NCI-H146 (cell line): ENCODE measurements at regions not wholly inside any gene's neighbourhood (a gene's known extent, or its start where the extent isn't known, plus 50 kb on each side); places are given as distances from the start of the nearest gene placed in this dataset.
"Not testable (repeated sequence)": the region's sequence is repeated elsewhere in the genome, so short reads cannot be mapped to it uniquely, and the experiment has no call there.

Experiments used
- DNase-seq: peaks from one replicate; lab custom pipeline; 2025; lab: John Stamatoyannopoulos, UW

- DNase-seq, result no peak
These were observed 161.3 kb downstream of the YIPF5 start for GRCh38 chr5:144009116-144009515.

GRCh38 chr5:144011388-144011787 lies 159.1 kb downstream of the YIPF5 start:
- no peak for DNase-seq

DNA sequence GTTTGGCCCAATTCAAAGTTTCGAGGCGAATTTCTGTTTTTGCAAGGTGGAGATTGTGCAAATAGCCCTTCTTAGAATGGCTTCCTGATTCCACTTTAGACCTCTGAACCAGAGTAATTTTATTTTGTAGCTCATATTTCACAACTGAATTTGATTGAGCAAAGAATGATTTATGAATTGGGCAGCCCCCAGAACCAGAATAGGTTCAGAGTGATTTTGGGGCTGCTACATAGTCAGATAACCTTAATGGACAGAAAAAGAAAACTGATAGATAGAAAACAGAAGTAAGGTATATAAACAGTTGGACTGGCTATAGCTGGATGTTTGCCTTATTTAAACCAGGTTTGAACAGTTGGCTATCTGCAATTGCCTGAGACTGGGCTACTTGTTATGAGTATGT lies 156.6 kb downstream of the YIPF5 start:
- no peak for DNase-seq

GRCh38 chr5:144015961-144016360 lies 154.5 kb downstream of the YIPF5 start:
- no peak for DNase-seq

- no peak for DNase-seq
These were observed 153.3 kb downstream of the YIPF5 start for GRCh38 chr5:144017119-144017518.

- no peak for DNase-seq
These were observed 152.8 kb downstream of the YIPF5 start for GRCh38 chr5:144017631-144018030.

GRCh38 chr5:144024090-144024489 lies 146.4 kb downstream of the YIPF5 start:
- no peak for DNase-seq

DNA sequence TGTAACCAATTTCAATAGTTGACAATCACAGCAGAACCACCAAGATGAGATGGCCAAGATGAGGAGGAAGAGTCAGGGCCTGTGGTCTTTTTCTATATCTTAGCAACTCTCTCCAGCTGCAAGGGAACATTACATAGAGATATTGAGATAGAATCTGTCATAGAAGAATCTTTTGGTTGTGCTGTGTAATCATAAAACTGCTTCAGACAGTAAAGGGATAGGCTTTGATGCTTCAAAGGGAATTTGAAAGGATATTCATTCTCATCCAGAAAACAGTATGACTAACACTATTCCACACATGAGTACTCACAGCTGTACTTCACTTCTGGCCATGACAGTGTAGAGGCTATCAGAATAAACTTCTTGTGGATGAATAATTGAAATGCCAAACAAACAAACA lies 145.9 kb downstream of the YIPF5 start:
- no peak for DNase-seq

GRCh38 chr5:144026286-144026685 lies 144.2 kb downstream of the YIPF5 start:
- no peak for DNase-seq

GRCh38 chr5:144028058-144028457 lies 142.4 kb downstream of the YIPF5 start:
- no peak for DNase-seq

DNA sequence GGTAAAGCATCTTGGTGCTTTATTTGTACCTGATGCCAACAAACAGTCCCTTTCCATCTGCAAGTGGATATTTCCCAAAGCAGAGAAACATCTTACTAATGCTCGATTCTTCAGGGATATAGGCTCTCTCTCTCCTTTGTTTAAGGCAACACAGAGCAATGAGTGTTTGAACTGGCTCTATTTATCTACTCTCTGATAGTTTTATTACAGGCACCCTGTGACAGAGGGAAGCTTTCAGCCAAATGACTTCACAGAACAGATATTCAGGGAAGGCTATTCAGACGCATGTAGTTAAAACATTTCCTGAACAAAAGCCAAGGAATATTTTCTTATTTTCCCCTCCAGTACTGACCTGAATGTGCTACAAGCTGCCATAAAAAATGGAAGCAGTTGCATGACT lies 141.8 kb downstream of the YIPF5 start:
- DNase-seq, result no peak

- DNase-seq, result no peak
These were observed 139.6 kb downstream of the YIPF5 start for GRCh38 chr5:144030904-144031303.

- DNase-seq, result no peak
These were observed 138.1 kb downstream of the YIPF5 start for GRCh38 chr5:144032375-144032774.

DNA sequence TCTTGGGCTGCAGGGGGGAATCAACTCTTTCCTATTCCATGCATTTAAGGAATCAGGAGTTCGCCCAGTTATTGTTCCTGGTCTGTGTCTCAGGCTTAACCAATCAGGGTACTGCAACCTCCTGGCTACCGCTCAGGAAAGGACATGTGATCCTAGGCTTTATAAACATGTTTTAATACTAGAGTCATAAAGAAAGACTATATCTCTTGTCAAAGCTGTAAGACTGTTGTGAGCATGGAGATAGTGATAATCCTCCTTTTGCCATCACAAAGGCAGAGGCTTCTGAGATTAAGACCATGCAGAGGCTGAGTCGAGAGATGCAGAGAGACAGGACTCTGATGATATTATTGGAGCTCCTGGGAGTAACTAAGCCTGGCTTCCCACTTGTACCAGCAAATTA lies 137.0 kb downstream of the YIPF5 start:
- DNase-seq, result no peak

DNA sequence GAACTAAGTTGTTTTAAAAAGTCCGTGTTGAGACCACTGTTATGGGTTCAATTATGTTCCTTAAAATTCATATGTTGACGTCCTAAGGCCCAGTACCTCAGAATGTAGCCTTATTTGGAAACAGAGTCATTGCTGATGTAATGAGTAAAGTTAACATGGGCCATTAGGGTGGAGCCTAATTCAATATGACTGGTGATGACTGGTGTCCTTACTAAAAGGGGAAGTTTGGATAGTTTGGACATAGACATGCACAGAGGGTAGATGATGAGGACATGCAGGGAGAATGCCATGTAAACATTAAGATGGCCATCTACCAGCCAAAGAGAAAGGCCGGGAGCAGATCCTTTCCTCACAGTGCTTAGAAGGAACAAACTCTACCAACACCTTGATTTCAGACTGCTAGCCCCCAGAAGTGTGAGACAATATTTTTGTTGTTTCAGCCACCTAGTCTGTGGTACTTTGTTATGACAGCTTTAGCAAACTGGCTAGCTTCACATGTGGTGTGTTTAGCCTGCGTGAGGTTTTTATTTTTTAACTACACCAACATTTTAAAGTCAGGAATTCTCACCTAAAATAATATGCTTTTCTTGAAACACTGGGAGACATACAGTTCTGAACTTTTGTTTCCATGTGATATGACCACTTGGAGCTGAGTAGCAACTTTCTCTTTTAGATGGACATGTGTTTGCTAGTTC lies 135.3 kb downstream of the YIPF5 start:
- DNase-seq, result no peak

- DNase-seq, result no peak
These were observed 134.0 kb downstream of the YIPF5 start for GRCh38 chr5:144036476-144036875.

- DNase-seq, result no peak
These were observed 129.7 kb downstream of the YIPF5 start for GRCh38 chr5:144040615-144041305.

DNA sequence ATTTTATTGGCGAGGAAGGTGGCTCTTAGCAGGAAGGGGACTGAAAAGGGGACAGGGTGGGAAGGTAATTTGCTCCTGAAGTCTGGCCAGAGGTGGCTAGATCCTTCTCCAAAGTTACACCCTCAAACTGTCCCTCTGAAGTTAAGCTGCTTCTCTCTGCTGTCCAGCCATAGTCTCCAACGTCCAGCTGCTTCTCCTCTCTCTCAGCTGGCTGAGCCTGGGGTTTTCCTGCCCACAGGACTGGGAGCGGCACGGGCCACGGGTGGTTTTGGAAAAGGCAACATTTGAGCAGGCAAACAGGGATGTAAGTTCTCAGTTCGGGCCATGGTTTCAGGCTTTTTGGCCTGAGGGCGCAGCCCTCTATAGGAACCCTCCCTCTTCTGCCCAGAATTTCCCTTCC lies 128.3 kb downstream of the YIPF5 start:
- DNase-seq, result no peak

DNA sequence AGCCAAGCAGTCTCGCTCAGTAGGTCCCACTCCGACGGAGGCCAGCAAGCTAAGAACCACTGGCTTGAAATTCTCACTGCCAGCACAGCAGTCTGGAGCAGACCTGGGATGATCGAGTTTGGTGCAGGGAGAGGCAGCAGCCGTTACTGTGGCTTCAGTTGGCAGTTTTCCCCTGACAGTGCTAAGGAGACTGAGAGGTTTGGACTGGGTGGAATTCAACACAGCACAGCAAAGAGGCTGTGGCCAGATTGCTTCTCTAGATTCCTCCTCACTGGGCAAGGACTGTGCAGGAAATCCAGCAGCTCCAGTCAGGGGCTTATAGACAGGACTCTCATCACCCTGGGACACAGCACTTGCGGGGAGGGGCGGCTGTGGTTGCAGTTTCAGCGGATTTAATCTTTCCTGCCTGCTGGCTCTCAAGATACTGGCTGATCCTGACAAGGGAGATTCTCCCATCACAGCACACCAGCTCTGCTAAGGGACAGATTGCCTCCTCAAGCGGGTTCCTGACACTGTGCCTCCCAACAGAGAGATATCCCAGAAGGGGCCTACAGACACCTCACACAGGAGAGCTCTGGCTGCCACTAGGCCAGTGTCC lies 122.1 kb downstream of the YIPF5 start:
- DNase-seq, result no peak

GRCh38 chr5:144055391-144055790 lies 115.1 kb downstream of the YIPF5 start:
- DNase-seq, result not testable (repeated sequence)

DNA sequence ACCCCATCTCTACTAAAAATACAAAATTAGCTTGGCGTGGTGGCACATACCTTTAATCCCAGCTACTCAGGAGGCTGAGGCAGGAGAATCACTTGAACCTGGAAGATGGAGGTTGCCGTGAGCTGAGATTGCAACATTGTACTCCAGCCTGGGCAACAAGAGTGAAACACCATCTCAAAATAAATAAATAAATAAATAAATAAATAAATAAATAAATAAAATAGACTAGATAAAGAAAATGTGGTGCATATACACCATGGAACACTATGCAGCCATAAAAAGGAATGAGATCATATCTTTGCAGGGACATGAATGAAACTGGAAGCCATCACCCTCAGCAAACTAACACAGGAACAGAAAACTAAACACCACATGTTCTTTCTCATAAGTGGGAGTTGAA lies 110.4 kb downstream of the YIPF5 start:
- not testable (repeated sequence) for DNase-seq

GRCh38 chr5:144060598-144060997 lies 109.9 kb downstream of the YIPF5 start:
- DNase-seq, result no peak

GRCh38 chr5:144065786-144066185 lies 104.7 kb downstream of the YIPF5 start:
- no peak for DNase-seq
